Type B pancreatic cell (in vitro differentiated cells): ENCODE measurements at regions not wholly inside any gene's neighbourhood (a gene's known extent, or its start where the extent isn't known, plus 50 kb on each side); places are given as distances from the start of the nearest gene placed in this dataset.
"Not testable (repeated sequence)": the region's sequence is repeated elsewhere in the genome, so short reads cannot be mapped to it uniquely, and the experiment has no call there.

Source experiments
- DNase-seq: peaks from one replicate; pipeline ENCODE4 v3.0.0; 2021; ENCODE audit warnings: mixed read lengths; ENCODE audit not compliant: unreplicated experiment; ENCODE audit errors: extremely low spot score
- H3K27ac Mint-ChIP-seq: 2 replicates; pipeline ENCODE4 v1.8.0; 2021; ENCODE audit warnings: mild to moderate bottlenecking, mixed read lengths
- H3K27me3 Mint-ChIP-seq: 2 replicates; pipeline ENCODE4 v1.8.0; 2021; ENCODE audit warnings: mixed read lengths
- H3K36me3 Mint-ChIP-seq: 2 replicates; pipeline ENCODE4 v1.8.0; 2021; ENCODE audit warnings: mixed read lengths
- H3K4me1 Mint-ChIP-seq: one replicate; pipeline ENCODE4 v1.8.0; 2021; ENCODE audit warnings: mixed read lengths; ENCODE audit not compliant: unreplicated experiment
- H3K4me3 Mint-ChIP-seq: 2 replicates; pipeline ENCODE4 v1.8.0; 2021; ENCODE audit warnings: mild to moderate bottlenecking, mixed read lengths
- H3K9me3 Mint-ChIP-seq: 2 replicates; pipeline ENCODE4 v1.8.0; 2021; ENCODE audit warnings: mixed read lengths
- CTCF ChIP-seq: fragments of 200-600 bp; sonication (generic); conservative IDR thresholded peaks from 2 replicates; pipeline ENCODE4 v1.5.0; 2021; ENCODE audit warnings: antibody characterized with exemption, mild to moderate bottlenecking

DNA sequence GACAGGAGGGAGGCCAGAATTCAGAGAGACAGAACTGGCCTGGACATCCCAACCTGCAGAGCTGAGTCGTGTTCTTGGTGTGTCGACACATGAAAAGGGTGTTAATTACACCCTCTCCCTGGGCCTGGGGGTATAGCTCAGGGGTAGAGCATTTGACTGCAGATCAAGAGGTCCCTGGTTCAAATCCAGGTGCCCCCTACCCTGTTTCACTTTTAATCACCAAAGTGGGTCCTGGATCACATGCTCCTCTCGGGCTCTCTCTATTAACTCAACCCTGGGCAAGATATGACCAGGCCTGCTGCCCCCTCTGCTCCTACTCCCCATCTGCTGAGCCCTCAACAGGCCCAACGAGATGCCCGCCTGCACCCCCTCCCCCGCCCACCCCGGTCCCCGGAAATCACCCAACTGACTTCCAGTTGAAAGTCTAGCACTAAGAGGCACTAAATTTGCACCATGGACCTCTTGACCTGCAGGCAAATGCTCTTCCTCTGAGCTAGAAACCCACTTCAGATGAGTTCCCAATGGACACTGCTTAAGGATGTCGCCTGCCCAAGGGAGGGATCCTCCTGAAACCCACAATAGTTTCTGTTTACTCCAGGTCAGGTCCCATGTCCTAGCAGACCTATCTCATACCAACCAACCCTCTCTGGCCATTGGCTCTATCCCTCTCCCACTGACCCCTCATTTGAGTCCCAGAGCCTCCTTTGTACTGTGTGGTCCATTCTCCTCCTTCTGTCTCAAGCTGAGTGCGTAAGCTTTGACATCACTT lies 137.6 kb downstream of the ZNF467 start:
- TF ChIP-seq CTCF = no peak
- H3K9me3 Mint-ChIP-seq = no peaks in the 10 kb centered on the region
- H3K36me3 Mint-ChIP-seq = no peaks in the 10 kb centered on the region
- peaks cover 17% of the 10 kb centered on the region for H3K27me3 Mint-ChIP-seq
- peak; percentile 39 for DNase-seq
- H3K27ac Mint-ChIP-seq = no peak overlapping the region
- H3K4me1 Mint-ChIP-seq = no peaks in the 10 kb centered on the region
- H3K4me3 Mint-ChIP-seq = no peak overlapping the region

DNA sequence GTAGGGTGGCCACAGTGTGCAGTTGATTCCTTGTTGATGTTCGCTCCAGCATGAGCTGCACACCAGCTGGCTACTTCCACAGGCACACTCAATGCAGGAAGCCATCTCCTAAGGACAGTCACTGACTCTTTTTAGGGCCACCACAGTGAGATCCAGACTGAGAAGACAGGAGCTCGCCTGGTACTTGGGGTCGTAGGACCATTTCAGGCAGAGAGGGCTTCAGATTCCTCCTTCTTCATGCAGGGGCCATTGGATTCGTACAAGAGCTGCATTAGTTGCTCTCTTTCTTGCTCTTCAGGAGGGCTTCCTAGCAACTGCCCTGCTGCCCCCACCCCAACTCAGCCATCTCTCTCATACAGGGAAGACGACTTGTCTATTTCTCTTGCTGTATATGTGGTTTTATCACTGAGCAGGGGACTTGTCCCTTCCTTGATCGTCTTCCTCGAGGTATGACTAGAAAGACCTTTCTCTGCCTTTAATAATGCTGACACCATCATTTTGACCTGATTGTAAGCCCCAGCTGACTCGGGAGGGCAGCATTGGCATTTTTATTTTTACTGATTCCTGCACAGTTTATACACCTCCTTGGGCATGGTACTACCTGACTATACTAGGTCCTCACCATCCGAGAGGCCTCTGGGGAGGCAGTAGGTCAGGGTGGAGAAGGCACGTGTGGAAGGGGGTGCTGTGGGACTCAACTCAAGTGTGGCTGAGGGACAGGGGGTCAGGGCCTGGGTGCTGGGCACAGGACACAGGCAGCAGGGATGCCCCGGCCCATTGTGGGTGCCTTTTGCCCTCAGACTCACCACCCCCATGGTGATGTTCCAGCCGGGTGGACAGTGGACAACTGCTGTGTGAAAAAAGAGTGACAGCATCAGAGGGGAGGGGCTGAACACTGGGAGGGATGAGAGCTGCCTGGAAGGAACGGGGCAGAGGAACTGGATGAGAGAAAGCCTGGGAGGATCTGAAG lies 136.7 kb upstream of the ZNF746 start:
- DNase-seq = no peak
- Mint-ChIP-seq H3K9me3 (no peaks in the 10 kb centered on the region), H3K4me1 (no peaks in the 10 kb centered on the region), H3K27me3 (peaks cover 14% of the 10 kb centered on the region), H3K27ac (no peak overlapping the region), H3K36me3 (no peaks in the 10 kb centered on the region), H3K4me3 (no peak overlapping the region)
- no peak for TF ChIP-seq CTCF

- H3K9me3 Mint-ChIP-seq, H3K27ac Mint-ChIP-seq, H3K36me3 Mint-ChIP-seq, H3K4me3 Mint-ChIP-seq, DNase-seq, H3K27me3 Mint-ChIP-seq: not testable (repeated sequence)
- peaks cover 15% of the 10 kb centered on the region for H3K4me1 Mint-ChIP-seq
Measured at GRCh38 chr7:149628361-149629149, 130.9 kb upstream of the ZNF746 start.

- Mint-ChIP-seq H3K36me3 (no peaks in the 10 kb centered on the region), H3K27me3 (peaks cover 10% of the 10 kb centered on the region), H3K27ac (no peak overlapping the region), H3K9me3 (no peaks in the 10 kb centered on the region), H3K4me3 (no peak overlapping the region), H3K4me1 (peaks cover 22% of the 10 kb centered on the region)
- no peak for DNase-seq
- TF ChIP-seq CTCF = no peak
Measured at GRCh38 chr7:149627911-149628310, 130.3 kb upstream of the ZNF746 start.

GRCh38 chr7:149626972-149627371 lies 129.4 kb upstream of the ZNF746 start:
- peaks cover 3% of the 10 kb centered on the region for H3K36me3 Mint-ChIP-seq
- peaks cover 31% of the 10 kb centered on the region for H3K4me1 Mint-ChIP-seq
- no peaks in the 10 kb centered on the region for H3K9me3 Mint-ChIP-seq
- H3K4me3 Mint-ChIP-seq = no peak overlapping the region
- H3K27me3 Mint-ChIP-seq = peaks cover 10% of the 10 kb centered on the region
- DNase-seq = no peak
- no peak overlapping the region for H3K27ac Mint-ChIP-seq
- TF ChIP-seq CTCF = no peak
